ENCODE measurements at regions not wholly inside any gene's neighbourhood (a gene's known extent, or its start where the extent isn't known, plus 50 kb on each side); places are given as distances from the start of the nearest gene placed in this dataset.

DNA sequence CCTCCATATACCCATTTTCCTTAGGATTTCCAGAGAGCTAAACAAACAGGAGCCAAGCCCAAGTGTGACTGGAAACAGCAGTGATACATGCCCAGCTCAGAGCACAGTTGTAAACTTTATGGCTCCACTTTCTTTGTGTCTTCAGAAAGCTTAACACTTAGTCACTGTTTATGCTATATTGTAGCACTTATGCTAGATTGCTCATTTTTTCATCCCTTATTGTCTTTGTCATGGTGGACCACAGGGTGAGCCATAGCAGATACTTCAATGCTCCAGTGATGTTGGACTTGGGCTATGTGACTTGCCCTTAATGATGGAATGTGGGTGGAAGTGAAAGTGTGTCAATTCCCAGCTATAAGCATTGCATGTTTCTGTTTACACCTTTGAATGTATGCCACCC, 401.6 kb downstream of the METTL4 start:
- intact Hi-C loops (cut with DNase I, micrococcal nuclease) = no loop called here
- DNase-seq (no peak), ATAC-seq (no peak)
- no peaks in the 10 kb centered on the region for H3K4me1 ChIP-seq (ENCODE audit: low read depth)
- no peak overlapping the region for H3K4me3 ChIP-seq
- no peaks in the 10 kb centered on the region for H3K9me3 ChIP-seq
- no peak for TF ChIP-seq CTCF (IDR thresholded peaks at IDR 0.05)
- no peaks in the 10 kb centered on the region for H3K36me3 ChIP-seq (ENCODE audit: low read depth)

DNA sequence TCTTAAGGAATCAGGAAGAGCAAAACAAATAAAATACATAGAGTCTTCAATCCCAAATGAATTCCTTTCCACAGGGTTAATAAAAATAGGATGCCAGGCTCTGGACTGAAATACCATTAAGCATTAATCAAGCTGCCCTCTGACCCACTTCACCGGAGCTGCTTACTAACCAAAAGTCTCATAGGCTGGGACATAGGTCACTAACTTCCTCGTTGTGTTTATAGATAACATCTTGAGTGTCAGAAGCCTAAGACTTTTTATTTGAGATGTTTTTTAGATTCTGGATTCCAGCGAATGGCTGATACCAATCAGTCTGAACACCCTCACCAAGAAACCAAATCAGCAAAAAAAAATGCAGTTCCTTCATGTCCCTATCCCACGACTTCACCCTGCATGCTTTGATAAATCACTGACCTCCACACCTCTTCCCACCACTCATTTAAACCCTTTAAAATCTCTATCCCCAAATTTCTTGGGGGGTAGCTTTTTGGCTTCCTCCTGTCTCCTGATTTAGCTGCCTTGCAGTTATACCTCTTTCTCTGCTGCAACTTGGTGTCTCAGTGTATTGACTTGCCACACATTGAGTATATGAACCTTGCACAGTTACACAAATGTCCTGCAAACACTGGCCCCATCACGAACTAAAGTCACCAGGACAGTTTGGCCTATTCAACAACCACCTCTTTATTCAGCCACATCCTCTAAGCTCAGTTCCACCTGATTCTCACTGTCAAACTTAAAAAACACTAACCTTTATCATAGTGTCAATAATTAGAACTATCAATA, 399.3 kb downstream of the METTL4 start:
- DNase-seq = no peak
- Histone ChIP-seq H3K36me3 (ENCODE audit: low read depth) (no peaks in the 10 kb centered on the region), H3K9me3 (no peaks in the 10 kb centered on the region), H3K4me1 (ENCODE audit: low read depth) (no peaks in the 10 kb centered on the region), H3K4me3 (no peak overlapping the region)
- intact Hi-C loops (cut with DNase I, micrococcal nuclease) = no loop called here
- no peak for TF ChIP-seq CTCF (IDR thresholded peaks at IDR 0.05)
- ATAC-seq = no peak

DNA sequence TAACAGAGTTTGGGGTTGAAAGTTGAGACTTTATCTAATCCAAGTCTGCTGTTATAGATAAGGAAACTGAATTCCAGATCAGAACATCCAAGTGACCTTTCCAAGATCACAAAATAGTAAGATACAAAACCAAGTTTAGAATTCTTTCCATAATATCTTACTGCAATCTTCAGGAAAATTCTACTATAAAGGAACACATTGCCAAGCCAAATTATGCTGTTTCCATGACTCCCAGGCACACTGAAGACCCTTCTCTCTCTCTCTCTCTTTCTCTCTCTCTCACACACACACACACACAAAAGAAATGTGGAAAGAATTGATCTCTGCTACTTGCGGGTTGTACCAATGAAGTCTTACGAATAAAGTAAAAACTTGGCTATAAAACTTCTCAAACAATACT, 398.4 kb downstream of the METTL4 start:
- Histone ChIP-seq H3K4me1 (ENCODE audit: low read depth) (no peaks in the 10 kb centered on the region), H3K4me3 (no peak overlapping the region), H3K9me3 (no peaks in the 10 kb centered on the region), H3K36me3 (ENCODE audit: low read depth) (no peaks in the 10 kb centered on the region)
- ATAC-seq = no peak
- DNase-seq = no peak
- no peak for TF ChIP-seq CTCF (IDR thresholded peaks at IDR 0.05)
- intact Hi-C loops (cut with DNase I, micrococcal nuclease) = no loop called here

DNA sequence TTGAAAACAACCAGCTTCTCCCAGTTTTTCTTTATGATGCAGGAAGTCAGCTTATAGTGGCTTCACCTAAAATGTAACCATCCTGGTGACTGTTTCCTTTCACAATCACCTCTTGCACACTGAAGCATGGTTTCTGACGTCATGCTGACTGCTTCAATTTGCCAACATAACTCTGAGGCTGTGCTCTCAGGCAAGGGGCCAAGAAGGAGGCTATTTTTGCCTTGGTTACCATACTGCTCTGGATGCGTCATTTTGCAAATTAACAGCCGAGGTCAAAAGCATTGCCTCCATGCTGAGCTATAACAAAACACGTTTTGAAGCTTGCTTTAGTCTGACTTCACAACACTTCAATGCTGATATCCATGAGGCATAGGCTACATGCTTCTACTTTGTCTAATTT, 397.8 kb downstream of the METTL4 start:
- no peak for ATAC-seq
- DNase-seq = no peak
- Histone ChIP-seq H3K36me3 (ENCODE audit: low read depth) (no peaks in the 10 kb centered on the region), H3K4me1 (ENCODE audit: low read depth) (no peaks in the 10 kb centered on the region), H3K4me3 (no peak overlapping the region), H3K9me3 (no peaks in the 10 kb centered on the region)
- no peak for TF ChIP-seq CTCF (IDR thresholded peaks at IDR 0.05)
- intact Hi-C loops (cut with DNase I, micrococcal nuclease) = no loop called here

DNA sequence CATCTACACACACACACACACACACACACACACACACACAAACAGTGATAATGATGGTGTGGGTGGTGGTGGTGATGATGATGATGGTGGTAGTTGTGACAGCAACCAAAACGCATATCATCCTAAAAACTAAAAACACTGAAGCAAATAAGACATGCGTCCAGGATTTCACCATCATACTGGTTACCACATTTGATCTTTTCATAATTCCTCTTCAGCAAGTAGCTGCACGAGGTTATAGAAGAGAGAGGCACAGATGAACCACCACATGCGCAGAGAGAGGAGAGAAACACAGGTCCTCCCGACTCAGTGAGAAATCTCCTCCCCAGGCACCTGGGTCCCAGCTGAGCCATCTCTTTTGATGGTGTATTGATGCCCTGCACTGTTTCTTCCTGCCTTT, 393.3 kb downstream of the METTL4 start:
- DNase-seq (no peak), ATAC-seq (no peak)
- Histone ChIP-seq H3K4me3 (no peak overlapping the region), H3K4me1 (ENCODE audit: low read depth) (no peaks in the 10 kb centered on the region), H3K36me3 (ENCODE audit: low read depth) (no peaks in the 10 kb centered on the region), H3K9me3 (no peaks in the 10 kb centered on the region)
- intact Hi-C loops (cut with DNase I, micrococcal nuclease) = no loop called here
- TF ChIP-seq CTCF (IDR thresholded peaks at IDR 0.05) = no peak

All from mucosa of descending colon (tissue), 3 donors.